Stimulated activated CD4-positive, alpha-beta T cell treated with anti-CD3 and anti-CD28 coated beads, Interleukin-15, amount 100 ng/mL, for 48 hours (primary cell): ENCODE measurements at regions not wholly inside any gene's neighbourhood (a gene's known extent, or its start where the extent isn't known, plus 50 kb on each side); places are given as distances from the start of the nearest gene placed in this dataset.
"Not testable (repeated sequence)": the region's sequence is repeated elsewhere in the genome, so short reads cannot be mapped to it uniquely, and the experiment has no call there.

Experiments used
- DNase-seq, 2 donors: peaks; one replicate each; pipeline ENCODE4 v3.0.0-alpha.2; 2020; ENCODE audit warnings: low read depth in 2 of 2

- no peak for DNase-seq
Measured at GRCh38 chr18:70617020-70617763, 328.3 kb downstream of the SOCS6 start.

- DNase-seq = no peak
Measured at GRCh38 chr18:70600225-70600925, 311.5 kb downstream of the SOCS6 start.

GRCh38 chr18:70598406-70598805 lies 309.6 kb downstream of the SOCS6 start:
- DNase-seq = no peak

GRCh38 chr18:70582981-70583380 lies 294.1 kb downstream of the SOCS6 start:
- no peak for DNase-seq

GRCh38 chr18:70578480-70578879 lies 289.6 kb downstream of the SOCS6 start:
- DNase-seq = no peak

- no peak for DNase-seq
Measured at GRCh38 chr18:70577023-70577420, 288.2 kb downstream of the SOCS6 start.

- no peak for DNase-seq
Measured at GRCh38 chr18:70576276-70577022, 287.6 kb downstream of the SOCS6 start.

- DNase-seq = not testable (repeated sequence)
Measured at GRCh38 chr18:70574951-70575350, 286.1 kb downstream of the SOCS6 start.

GRCh38 chr18:70569647-70570046 lies 280.8 kb downstream of the SOCS6 start:
- not testable (repeated sequence) for DNase-seq

- no peak for DNase-seq
Measured at GRCh38 chr18:70559446-70559845, 270.6 kb downstream of the SOCS6 start.

GRCh38 chr18:70558371-70558770 lies 269.5 kb downstream of the SOCS6 start:
- DNase-seq = no peak

- DNase-seq = no peak
Measured at GRCh38 chr18:70554854-70555445, 266.1 kb downstream of the SOCS6 start.

- DNase-seq = no peak
Measured at GRCh38 chr18:70553936-70554260, 265.1 kb downstream of the SOCS6 start.

GRCh38 chr18:70553245-70553935 lies 264.5 kb downstream of the SOCS6 start:
- no peak for DNase-seq

- DNase-seq = no peak
Measured at GRCh38 chr18:70536370-70537062, 247.7 kb downstream of the SOCS6 start.

- DNase-seq = no peak
Measured at GRCh38 chr18:70535041-70535440, 246.2 kb downstream of the SOCS6 start.

- DNase-seq = not testable (repeated sequence)
Measured at GRCh38 chr18:70525322-70525721, 236.5 kb downstream of the SOCS6 start.

GRCh38 chr18:70523792-70524182 lies 234.9 kb downstream of the SOCS6 start:
- no peak for DNase-seq

GRCh38 chr18:70523035-70523791 lies 234.4 kb downstream of the SOCS6 start:
- DNase-seq = no peak

- DNase-seq = no peak
Measured at GRCh38 chr18:70522183-70522680, 233.4 kb downstream of the SOCS6 start.
